ENCODE measurements at regions not wholly inside any gene's neighbourhood (a gene's known extent, or its start where the extent isn't known, plus 50 kb on each side); places are given as distances from the start of the nearest gene placed in this dataset.

DNA sequence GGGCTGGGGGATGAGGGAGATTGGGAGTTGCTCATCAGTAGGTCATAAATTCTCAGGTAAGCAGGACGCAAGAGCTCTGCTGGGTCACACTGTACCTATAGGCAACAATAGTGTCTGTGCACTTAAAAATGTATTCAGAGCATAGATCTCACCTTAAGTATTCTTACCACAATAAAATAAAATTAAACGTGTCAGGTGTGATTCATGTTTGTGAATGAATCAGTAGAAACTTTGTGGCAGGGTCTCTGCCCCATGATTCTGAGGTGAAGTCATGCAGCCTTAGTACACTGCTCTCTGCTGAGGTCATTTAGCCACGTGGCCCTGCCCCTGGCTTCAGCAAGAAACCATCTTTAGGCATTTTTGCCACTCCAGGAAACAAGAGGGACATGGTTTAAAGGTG, 253.8 kb downstream of the FBXO15 start:
- TF ChIP-seq, protein P1, sequence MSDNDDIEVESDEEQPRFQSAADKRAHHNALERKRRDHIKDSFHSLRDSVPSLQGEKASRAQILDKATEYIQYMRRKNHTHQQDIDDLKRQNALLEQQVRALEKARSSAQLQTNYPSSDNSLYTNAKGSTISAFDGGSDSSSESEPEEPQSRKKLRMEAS (IDR thresholded peaks at IDR 0.05): no peak
- TF ChIP-seq, protein P2, sequence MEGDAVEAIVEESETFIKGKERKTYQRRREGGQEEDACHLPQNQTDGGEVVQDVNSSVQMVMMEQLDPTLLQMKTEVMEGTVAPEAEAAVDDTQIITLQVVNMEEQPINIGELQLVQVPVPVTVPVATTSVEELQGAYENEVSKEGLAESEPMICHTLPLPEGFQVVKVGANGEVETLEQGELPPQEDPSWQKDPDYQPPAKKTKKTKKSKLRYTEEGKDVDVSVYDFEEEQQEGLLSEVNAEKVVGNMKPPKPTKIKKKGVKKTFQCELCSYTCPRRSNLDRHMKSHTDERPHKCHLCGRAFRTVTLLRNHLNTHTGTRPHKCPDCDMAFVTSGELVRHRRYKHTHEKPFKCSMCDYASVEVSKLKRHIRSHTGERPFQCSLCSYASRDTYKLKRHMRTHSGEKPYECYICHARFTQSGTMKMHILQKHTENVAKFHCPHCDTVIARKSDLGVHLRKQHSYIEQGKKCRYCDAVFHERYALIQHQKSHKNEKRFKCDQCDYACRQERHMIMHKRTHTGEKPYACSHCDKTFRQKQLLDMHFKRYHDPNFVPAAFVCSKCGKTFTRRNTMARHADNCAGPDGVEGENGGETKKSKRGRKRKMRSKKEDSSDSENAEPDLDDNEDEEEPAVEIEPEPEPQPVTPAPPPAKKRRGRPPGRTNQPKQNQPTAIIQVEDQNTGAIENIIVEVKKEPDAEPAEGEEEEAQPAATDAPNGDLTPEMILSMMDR (IDR thresholded peaks at IDR 0.05; ENCODE audit: low read depth, low read length, missing input control): no peak
- TF ChIP-seq, protein P3, sequence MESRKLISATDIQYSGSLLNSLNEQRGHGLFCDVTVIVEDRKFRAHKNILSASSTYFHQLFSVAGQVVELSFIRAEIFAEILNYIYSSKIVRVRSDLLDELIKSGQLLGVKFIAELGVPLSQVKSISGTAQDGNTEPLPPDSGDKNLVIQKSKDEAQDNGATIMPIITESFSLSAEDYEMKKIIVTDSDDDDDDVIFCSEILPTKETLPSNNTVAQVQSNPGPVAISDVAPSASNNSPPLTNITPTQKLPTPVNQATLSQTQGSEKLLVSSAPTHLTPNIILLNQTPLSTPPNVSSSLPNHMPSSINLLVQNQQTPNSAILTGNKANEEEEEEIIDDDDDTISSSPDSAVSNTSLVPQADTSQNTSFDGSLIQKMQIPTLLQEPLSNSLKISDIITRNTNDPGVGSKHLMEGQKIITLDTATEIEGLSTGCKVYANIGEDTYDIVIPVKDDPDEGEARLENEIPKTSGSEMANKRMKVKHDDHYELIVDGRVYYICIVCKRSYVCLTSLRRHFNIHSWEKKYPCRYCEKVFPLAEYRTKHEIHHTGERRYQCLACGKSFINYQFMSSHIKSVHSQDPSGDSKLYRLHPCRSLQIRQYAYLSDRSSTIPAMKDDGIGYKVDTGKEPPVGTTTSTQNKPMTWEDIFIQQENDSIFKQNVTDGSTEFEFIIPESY (IDR thresholded peaks at IDR 0.05): no peak
- TF ChIP-seq GABPA (IDR thresholded peaks at IDR 0.05 in 1 of 2, conservative IDR thresholded peaks at IDR 0.05 in 1 of 2) (no peak), TAF1 (conservative IDR thresholded peaks at IDR 0.05) (no peak), RAD21 (IDR thresholded peaks at IDR 0.05) (no peak), YY1 (IDR thresholded peaks at IDR 0.05) (no peak), FOXA1 (IDR thresholded peaks at IDR 0.05) (no peak), HNF4G (IDR thresholded peaks at IDR 0.05) (no peak), RXRA (IDR thresholded peaks at IDR 0.05) (no peak), EGR1 (IDR thresholded peaks at IDR 0.05; ENCODE audit: low read depth in 2 of 2) (no peak), JUND (IDR thresholded peaks at IDR 0.05) (no peak)

Measured in liver (tissue), 3 donors.